GM18505 (cell line): ENCODE measurements at regions not wholly inside any gene's neighbourhood (a gene's known extent, or its start where the extent isn't known, plus 50 kb on each side); places are given as distances from the start of the nearest gene placed in this dataset.

Experiments used
- ATAC-seq: cut with Tn5 transposase; IDR thresholded peaks from one replicate; pipeline ENCODE4 v1.9.1; 2021; ENCODE audit not compliant: unreplicated experiment
- POLR2A ChIP-seq: IDR thresholded peaks from 4 replicates; pipeline ENCODE4 v1.6.1; 2011; ENCODE audit warnings: borderline replicate concordance; ENCODE audit not compliant: insufficient read depth, insufficient read length; ENCODE audit errors: extremely low read depth

DNA sequence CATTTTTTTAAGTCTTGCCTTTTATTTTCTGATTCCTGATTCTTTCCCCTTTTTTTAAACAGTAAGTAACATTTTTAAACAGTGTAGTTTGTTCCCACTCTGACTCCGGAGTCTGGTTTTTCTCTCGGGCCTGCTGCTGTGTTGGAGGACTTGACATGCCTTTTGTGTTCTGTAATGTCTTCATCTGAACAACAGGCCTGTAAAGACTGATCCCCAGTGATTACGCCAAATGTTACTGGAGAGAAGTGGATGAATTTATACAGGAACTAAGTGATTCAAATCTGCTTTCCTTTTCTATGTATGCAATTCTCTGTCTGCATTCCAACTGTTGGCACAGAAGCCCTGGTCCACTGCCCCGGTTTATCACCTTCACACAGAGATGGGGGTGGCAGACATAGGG is 54.3 kb upstream of the RMDN2 start:
- ATAC-seq: no peak

DNA sequence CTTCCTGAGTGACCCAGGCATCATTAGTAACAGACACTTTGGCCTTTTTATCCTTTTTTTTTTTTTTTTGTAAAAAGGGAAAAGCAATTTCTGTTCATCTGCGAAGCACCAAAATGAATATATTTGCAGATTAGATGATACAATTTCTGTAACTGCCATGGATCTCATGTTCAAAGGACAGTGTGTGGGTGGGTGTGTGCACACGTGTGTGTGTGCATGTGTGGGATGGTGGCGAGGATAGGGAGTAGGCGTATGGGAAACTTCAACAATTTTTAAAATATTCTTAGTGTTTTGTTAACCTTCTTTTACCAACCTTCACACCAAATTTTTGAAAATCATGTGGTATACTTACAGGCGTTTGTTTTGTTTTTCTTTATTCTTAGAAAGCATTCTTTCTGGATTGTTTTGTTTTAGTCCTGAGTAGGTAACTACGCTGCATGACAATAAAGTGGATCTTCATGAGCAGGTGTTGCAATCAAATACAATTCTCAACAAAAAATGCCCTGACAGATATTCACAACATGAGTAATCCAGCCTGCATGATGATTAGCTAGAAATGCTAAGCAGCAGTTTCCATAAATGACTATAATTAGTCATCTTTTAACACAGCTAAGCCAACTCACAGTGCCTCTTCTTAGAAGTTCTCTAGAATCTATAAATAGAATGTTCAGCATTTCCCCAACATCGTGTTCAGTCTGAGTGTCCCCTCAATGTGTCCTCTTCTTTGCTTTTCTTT is 53.5 kb upstream of the RMDN2 start:
- TF ChIP-seq POLR2A: no peak

More for the DNA sequence above, 54.3 kb upstream of the RMDN2 start:
- no peak for TF ChIP-seq POLR2A

DNA sequence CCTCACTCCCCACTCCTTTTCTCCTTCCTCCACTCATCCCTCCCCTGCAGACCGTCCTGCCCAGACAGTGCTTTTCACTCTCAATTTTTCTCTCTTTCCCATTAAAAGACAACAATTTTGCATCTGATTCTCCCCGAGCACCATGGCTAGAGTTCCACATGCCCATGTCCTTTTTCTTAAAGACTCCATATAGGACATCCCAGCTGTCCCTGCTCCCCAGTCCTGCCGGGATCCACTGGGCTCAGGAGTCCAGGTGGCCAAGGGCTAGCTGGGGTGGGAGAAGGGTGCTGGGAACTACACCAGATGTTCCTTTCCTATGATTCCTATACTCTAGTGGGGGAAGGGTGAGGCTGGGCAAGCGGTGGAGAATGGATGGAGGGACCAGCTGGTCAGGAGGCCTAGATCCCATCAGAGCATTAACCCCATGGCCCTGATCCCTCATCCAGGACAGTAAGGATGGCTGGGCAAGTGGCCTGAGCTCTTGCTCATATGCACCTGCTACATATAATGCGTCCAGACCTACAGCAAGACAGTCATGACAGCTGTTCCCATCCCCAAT is 52.8 kb upstream of the RMDN2 start:
- ATAC-seq: no peak

More for the DNA sequence above, 53.5 kb upstream of the RMDN2 start:
- ATAC-seq: no peak

DNA sequence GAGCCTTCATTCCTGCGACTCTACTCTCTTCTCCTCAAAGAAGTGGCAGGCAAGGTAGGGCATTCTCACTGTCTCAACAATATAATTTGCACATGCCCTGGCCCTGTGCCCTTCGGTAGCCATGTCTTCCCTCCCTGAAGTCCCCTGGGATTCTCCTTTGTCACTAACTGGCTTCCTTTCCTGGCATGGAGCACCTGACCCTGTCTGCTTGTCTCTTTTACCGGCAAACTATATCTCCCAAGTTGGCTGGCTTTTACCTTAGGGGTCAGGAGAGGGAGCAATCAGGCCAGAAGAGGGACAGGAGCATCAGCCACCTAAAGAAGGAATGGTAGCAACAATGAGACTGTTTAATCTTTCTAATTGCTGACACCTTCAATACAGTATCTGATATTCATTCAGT is 51.9 kb upstream of the RMDN2 start:
- no peak for TF ChIP-seq POLR2A
- no peak for ATAC-seq

More for the DNA sequence above, 52.8 kb upstream of the RMDN2 start:
- no peak for TF ChIP-seq POLR2A

DNA sequence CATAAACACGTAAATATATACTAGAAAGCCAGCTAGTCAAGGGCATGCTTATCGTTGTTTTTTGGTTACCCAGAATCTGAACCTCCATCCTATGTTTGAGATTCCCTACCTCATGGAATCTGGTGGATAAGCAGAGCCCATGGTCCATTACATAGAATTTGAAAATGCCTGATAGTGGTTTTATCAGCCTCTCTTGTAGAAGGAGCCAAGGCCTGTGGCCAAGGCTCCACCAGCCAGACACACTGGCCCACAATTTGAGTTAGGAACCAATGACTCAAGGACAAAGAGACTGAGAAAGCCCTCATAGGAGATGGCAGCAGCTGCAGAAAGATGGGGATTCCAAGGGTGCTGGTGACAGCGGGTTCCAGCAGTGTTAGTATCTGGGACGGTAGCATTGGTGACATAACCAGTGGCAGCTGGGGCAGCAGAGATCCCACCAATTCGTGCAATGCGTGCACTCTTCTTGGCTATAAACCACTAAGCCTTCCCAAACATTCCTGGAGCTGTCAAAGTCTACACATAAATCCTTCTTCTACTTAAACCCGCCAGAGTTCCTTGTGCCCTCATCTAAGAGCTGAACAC is 51.2 kb upstream of the RMDN2 start:
- no peak for ATAC-seq
- TF ChIP-seq POLR2A: no peak

DNA sequence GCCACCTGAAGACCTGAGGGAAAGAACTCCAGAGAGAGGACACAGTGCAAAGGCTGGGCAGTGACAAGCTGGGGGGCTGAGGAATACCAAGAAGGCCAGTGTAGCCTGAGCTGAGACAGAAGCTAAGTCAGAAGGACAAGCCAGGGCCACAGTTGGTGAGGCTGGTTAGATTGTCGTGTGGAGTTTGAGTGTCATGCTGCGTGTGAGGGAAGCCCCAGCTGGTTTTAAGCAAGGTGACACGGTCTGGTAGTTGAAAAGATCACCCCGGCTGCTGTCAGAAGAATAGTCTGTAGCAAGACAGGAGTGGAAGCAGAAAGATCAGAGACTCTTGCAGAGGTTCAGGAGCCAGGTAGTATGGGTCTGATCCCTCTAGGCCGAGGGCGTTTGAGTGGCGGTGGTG is 50.6 kb upstream of the RMDN2 start:
- peak; percentile 69 for ATAC-seq
- TF ChIP-seq POLR2A: no peak
